RPMI7951 (cell line): ENCODE measurements at regions not wholly inside any gene's neighbourhood (a gene's known extent, or its start where the extent isn't known, plus 50 kb on each side); places are given as distances from the start of the nearest gene placed in this dataset.

Experiments used
- DNase-seq: peaks from one replicate; pipeline ENCODE4 v3.0.0-alpha.2; 2012; ENCODE audit warnings: low read depth

DNA sequence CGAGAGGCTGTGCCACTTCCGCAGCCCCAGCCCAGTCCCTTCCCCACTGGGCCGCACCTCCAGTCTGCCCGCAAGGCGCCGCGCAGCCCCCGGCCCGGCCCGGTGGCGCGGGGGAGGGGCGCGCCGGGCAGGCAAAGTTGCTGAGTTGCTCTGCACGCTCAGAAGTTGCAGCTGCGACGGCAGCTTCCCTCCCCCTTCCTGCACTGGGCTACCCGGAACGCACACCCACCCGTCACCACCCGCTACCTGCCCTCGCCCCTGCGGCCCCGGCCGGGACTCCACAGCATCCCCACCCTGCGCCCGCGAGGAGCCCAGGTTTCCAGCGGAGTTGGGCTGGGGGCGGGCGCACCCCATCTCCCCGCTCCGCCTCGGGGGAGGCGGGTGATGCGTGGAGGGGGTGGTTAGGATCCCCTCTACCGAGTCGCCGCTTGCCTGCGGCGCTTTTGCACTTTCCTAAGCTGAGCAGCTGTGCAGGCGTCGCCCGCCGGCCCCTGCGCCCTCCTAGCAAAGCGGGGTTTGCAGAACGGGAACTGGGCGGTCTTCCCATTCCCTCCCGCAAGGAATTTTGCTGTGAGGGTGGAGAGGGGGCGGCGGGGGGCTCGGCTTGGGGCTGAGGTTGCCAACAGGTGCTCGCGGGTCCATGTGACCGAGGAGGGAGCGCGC lies 55.9 kb upstream of the RREB1 start:
- no peak for DNase-seq

DNA sequence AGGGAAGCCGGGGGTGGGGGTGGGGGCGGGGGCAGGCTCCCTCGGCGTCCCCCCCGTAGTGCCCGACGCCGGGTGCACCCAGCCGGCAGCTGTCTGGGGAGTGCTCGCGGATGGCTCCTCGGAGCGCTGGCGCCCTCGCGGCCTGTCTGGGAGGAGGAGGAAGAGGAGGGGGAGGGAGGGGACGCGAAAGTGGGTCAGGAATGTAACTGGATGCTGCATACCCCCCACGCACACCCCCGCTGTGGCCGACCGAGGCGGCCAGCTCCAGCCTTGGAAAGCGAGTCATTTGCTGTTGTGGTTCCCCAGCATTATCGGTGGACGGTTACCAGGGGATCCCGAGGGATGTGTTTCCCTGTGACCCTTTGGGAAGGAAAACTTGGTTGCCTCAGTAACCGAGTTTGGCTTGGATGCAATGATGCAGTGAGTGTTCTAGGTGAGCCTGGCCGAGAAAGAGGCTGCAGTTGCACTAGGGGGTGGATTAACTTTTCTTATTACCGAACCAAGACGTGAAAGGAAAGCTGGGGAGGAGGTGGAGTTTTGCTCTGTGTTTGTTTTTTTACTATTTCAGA lies 55.2 kb upstream of the RREB1 start:
- DNase-seq, result peak; percentile 34

- no peak for DNase-seq
Measured at GRCh38 chr6:7053125-7053774, 54.5 kb upstream of the RREB1 start.
